Breast epithelium (tissue), 3 donors: ENCODE measurements at regions not wholly inside any gene's neighbourhood (a gene's known extent, or its start where the extent isn't known, plus 50 kb on each side); places are given as distances from the start of the nearest gene placed in this dataset.

Experiments
- CTCF ChIP-seq, 3 donors: fragments of 450-650 bp; IDR thresholded peaks; one replicate each; pipeline ENCODE4 v1.5.1; 2016 to 2017; ENCODE audit warnings: antibody characterized with exemption in 3 of 3, mild to moderate bottlenecking in 3 of 3, moderate library complexity in 3 of 3
- POLR2A ChIP-seq: fragments of 450-650 bp; IDR thresholded peaks from one replicate; pipeline ENCODE4 v1.6.1; 2016; ENCODE audit warnings: antibody characterized with exemption, mild to moderate bottlenecking, moderate library complexity

DNA sequence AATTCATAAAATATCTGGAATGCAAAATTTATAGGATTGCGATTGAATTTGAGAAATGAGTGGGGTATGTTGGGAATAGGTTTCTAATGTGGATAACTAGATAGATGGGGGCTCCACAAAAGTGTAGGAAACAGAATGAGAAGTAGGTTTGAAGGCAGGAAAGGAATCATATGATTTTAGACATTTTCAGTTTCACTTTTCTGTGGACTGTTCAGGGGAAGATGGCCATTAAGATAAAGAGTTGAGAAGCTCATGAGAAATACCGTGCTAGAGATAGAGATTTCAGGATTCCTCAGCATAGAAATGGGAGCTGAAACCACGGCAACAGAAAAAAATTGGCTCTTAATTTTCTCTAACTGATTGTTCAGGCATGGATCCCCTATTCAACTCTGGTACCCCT, 163.4 kb upstream of the CD180 start:
- TF ChIP-seq CTCF (IDR thresholded peaks at IDR 0.05) = no peak
- TF ChIP-seq POLR2A = no peak
